WTC11 (cell line): ENCODE measurements at regions not wholly inside any gene's neighbourhood (a gene's known extent, or its start where the extent isn't known, plus 50 kb on each side); places are given as distances from the start of the nearest gene placed in this dataset.

Experiments used
- E2F1 ChIP-seq: sonication (generic); formaldehyde crosslinking; IDR thresholded peaks from 2 replicates; pipeline ENCODE4 v1.8.0; 2022; ENCODE audit warnings: mild to moderate bottlenecking, missing genetic modification reagents
- ELF4 ChIP-seq: sonication (generic); formaldehyde crosslinking; IDR thresholded peaks from 2 replicates; pipeline ENCODE4 v1.8.1; 2022; ENCODE audit warnings: low read depth, mild to moderate bottlenecking, moderate library complexity, missing genetic modification reagents
- HMGA2 ChIP-seq: fragments of 250-450 bp; sonication (Bioruptor Pico); IDR thresholded peaks from 2 replicates; pipeline ENCODE4 v1.4.0; 2021; ENCODE audit warnings: mild to moderate bottlenecking, moderate library complexity
- ZNF121 ChIP-seq: sonication (generic); formaldehyde crosslinking; IDR thresholded peaks from 2 replicates; pipeline ENCODE4 v1.8.0; 2023; ENCODE audit warnings: missing genetic modification reagents

DNA sequence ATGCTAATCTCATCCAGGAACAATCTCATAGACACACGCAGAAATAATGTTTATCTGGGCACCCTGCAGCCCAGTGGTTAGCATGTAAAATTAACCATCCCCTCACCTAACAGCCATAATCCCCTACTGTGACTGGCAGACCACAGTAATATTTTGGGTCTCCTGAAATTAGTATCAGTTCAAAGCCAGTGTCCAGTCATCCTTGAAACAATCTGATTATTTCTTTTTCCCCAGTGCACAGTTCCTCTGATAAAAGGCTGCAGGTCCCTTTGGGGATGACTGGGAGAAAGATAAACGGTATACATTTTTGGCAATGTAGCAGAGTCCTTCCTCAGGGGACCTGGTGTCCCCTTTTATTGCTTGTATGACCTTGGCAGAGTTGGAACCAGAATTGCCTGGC, 50.4 kb upstream of the CYSLTR2 start (continued):
- no peak for TF ChIP-seq E2F1 (CRISPR knock-in tag)
- no peak for TF ChIP-seq ELF4 (CRISPR knock-in tag)
- no peak for TF ChIP-seq HMGA2 (CRISPR knock-in tag)
- TF ChIP-seq ZNF121 (CRISPR knock-in tag) = no peak
- TF ChIP-seq, all 79 proteins: peak for 0
